ENCODE measurements at regions not wholly inside any gene's neighbourhood (a gene's known extent, or its start where the extent isn't known, plus 50 kb on each side); places are given as distances from the start of the nearest gene placed in this dataset.

DNA sequence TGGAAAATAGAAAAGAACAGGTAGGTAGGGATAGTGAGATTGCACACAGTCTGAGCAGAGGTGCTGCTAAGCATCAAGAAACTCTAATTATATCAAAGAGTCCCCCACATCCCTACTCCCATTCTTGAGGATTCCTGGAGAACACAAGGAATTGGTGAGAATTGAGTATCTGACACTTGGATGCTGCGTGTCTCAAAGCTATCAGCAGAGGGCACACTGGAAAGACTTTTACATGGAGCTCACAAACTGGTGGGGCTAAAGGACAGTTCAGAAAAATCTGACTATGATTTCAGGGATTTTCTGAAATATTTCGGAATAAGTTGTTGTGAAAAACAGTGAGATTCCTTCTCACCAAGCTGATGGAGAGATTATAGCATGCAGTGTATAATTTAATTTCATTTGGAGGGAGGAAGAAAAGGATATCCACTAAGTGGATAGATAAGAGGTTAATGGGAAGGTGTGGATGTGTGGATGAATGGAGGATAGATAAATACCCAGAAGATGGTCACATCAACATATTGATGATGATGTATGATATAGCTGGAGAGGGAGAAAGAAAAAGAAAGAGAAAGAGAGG is 215.4 kb upstream of the DEFB112 start:
- no peaks in the 10 kb centered on the region for H3K27me3 ChIP-seq (replicated peaks; ENCODE audit: insufficient read depth)
- no peak for TF ChIP-seq POLR2A (IDR thresholded peaks at IDR 0.05)
- no peak for TF ChIP-seq POLR2AphosphoS5 (IDR thresholded peaks at IDR 0.05)
- TF ChIP-seq, protein P1, sequence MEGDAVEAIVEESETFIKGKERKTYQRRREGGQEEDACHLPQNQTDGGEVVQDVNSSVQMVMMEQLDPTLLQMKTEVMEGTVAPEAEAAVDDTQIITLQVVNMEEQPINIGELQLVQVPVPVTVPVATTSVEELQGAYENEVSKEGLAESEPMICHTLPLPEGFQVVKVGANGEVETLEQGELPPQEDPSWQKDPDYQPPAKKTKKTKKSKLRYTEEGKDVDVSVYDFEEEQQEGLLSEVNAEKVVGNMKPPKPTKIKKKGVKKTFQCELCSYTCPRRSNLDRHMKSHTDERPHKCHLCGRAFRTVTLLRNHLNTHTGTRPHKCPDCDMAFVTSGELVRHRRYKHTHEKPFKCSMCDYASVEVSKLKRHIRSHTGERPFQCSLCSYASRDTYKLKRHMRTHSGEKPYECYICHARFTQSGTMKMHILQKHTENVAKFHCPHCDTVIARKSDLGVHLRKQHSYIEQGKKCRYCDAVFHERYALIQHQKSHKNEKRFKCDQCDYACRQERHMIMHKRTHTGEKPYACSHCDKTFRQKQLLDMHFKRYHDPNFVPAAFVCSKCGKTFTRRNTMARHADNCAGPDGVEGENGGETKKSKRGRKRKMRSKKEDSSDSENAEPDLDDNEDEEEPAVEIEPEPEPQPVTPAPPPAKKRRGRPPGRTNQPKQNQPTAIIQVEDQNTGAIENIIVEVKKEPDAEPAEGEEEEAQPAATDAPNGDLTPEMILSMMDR (IDR thresholded peaks at IDR 0.05), result no peak
- no peak overlapping the region for H3K4me3 ChIP-seq
- intact Hi-C loops (cut with DNase I), result no loop called here
- H3K9me3 ChIP-seq, result no peaks in the 10 kb centered on the region
- no peak for DNase-seq (ENCODE audit: low spot score)
- WGBS, result 38% methylated on average over 2 of the region's 2 CpGs
- H3K36me3 ChIP-seq, result no peaks in the 10 kb centered on the region
- H3K4me1 ChIP-seq (replicated peaks), result no peaks in the 10 kb centered on the region
- no peak overlapping the region for H3K27ac ChIP-seq

- no peaks in the 10 kb centered on the region for H3K27me3 ChIP-seq (replicated peaks; ENCODE audit: insufficient read depth)
- intact Hi-C loops (cut with DNase I), result no loop called here
- TF ChIP-seq POLR2AphosphoS5 (IDR thresholded peaks at IDR 0.05) (no peak), POLR2A (IDR thresholded peaks at IDR 0.05) (no peak)
- TF ChIP-seq, protein P1 (IDR thresholded peaks at IDR 0.05), result no peak
- H3K36me3 ChIP-seq, result no peaks in the 10 kb centered on the region
- H3K9me3 ChIP-seq, result no peaks in the 10 kb centered on the region
- H3K4me1 ChIP-seq (replicated peaks), result no peaks in the 10 kb centered on the region
- H3K27ac ChIP-seq, result no peak overlapping the region
- DNase-seq (ENCODE audit: low spot score), result no peak
- 9% methylated on average over 1 of the region's 1 CpG for WGBS
- H3K4me3 ChIP-seq, result no peak overlapping the region
Measured at GRCh38 chr6:50270415-50270814, 220.7 kb upstream of the DEFB112 start.

GRCh38 chr6:50271266-50271665 is 221.5 kb upstream of the DEFB112 start:
- intact Hi-C loops (cut with DNase I), result no loop called here
- 68% methylated on average over 2 of the region's 2 CpGs for WGBS
- no peaks in the 10 kb centered on the region for H3K27me3 ChIP-seq (replicated peaks; ENCODE audit: insufficient read depth)
- no peaks in the 10 kb centered on the region for H3K4me1 ChIP-seq (replicated peaks)
- TF ChIP-seq, protein P1 (IDR thresholded peaks at IDR 0.05), result no peak
- TF ChIP-seq POLR2AphosphoS5 (IDR thresholded peaks at IDR 0.05) (no peak), POLR2A (IDR thresholded peaks at IDR 0.05) (no peak)
- DNase-seq (ENCODE audit: low spot score), result no peak
- H3K9me3 ChIP-seq, result no peaks in the 10 kb centered on the region
- H3K36me3 ChIP-seq, result no peaks in the 10 kb centered on the region
- H3K4me3 ChIP-seq, result no peak overlapping the region
- H3K27ac ChIP-seq, result no peak overlapping the region

DNA sequence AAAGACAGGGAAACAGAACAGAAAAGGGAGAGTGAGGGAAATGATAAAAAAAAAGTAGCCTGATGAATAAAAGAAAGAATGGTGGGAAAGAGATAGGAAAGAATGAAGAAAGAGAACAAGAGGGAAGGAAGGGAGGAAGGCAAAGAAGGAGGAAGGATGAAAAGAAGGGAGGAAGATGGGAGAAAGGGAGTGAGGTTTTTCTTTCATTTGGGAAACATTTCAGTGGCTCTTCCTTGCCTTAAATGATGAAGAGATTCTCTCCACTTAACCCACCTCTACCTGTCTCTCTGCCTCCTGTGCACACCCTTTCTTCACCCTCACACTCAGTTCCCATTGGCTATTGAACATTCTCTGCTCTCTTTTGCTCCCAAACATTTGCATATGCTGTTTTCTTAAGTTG is 222.1 kb upstream of the DEFB112 start:
- DNase-seq (ENCODE audit: low spot score), result no peak
- TF ChIP-seq, protein P1 (IDR thresholded peaks at IDR 0.05), result no peak
- no peak for TF ChIP-seq POLR2AphosphoS5 (IDR thresholded peaks at IDR 0.05)
- no peak for TF ChIP-seq POLR2A (IDR thresholded peaks at IDR 0.05)

DNA sequence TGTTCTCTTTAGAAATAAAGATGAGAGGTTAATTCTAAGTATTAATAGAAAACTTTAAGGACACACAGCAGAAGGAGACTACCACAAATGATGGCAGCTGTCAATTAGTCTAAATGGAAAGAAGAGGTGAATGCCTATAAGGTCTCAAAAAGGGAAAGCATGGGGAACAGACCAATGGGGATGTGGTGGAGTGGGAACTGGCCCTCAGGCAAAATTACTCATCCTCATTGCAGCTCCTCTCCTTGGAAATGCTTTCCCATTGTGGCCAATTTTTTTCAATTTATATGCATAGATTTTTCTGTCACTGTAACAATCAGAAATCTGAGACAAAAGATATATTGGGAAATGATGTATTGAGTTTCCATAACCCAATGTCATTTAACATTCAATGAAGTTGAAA is 222.9 kb upstream of the DEFB112 start:
- no peaks in the 10 kb centered on the region for H3K27me3 ChIP-seq (replicated peaks; ENCODE audit: insufficient read depth)
- DNase-seq (ENCODE audit: low spot score), result no peak
- no peak overlapping the region for H3K4me3 ChIP-seq
- intact Hi-C loops (cut with DNase I), result no loop called here
- H3K36me3 ChIP-seq, result no peaks in the 10 kb centered on the region
- H3K4me1 ChIP-seq (replicated peaks), result no peaks in the 10 kb centered on the region
- TF ChIP-seq, protein P1 (IDR thresholded peaks at IDR 0.05), result no peak
- TF ChIP-seq POLR2AphosphoS5 (IDR thresholded peaks at IDR 0.05) (no peak), POLR2A (IDR thresholded peaks at IDR 0.05) (no peak)
- H3K9me3 ChIP-seq, result no peaks in the 10 kb centered on the region
- no peak overlapping the region for H3K27ac ChIP-seq

More for the DNA sequence above, 222.1 kb upstream of the DEFB112 start:
- H3K36me3 ChIP-seq, result no peaks in the 10 kb centered on the region
- no peaks in the 10 kb centered on the region for H3K27me3 ChIP-seq (replicated peaks; ENCODE audit: insufficient read depth)
- H3K9me3 ChIP-seq, result no peaks in the 10 kb centered on the region
- H3K27ac ChIP-seq, result no peak overlapping the region
- H3K4me1 ChIP-seq (replicated peaks), result no peaks in the 10 kb centered on the region
- H3K4me3 ChIP-seq, result no peak overlapping the region
- intact Hi-C loops (cut with DNase I), result no loop called here
